Hepatocyte (in vitro differentiated cells): ENCODE measurements at regions not wholly inside any gene's neighbourhood (a gene's known extent, or its start where the extent isn't known, plus 50 kb on each side); places are given as distances from the start of the nearest gene placed in this dataset.

Source experiments
- CTCF ChIP-seq: fragments of 200-600 bp; sonication (generic); IDR thresholded peaks from 2 replicates; pipeline ENCODE4 v1.5.1; 2016; ENCODE audit warnings: antibody characterized with exemption, mild to moderate bottlenecking; ENCODE audit not compliant: poor library complexity
- EZH2phosphoT487 ChIP-seq: fragments of 200-600 bp; sonication (generic); IDR thresholded peaks from one replicate; pipeline ENCODE4 v1.6.1; 2018; ENCODE audit warnings: antibody characterized with exemption, mild to moderate bottlenecking, low read depth, moderate library complexity; ENCODE audit not compliant: unreplicated experiment, severe bottlenecking

GRCh38 chr16:6545329-6545728 is 787.3 kb upstream of the RBFOX1 start:
- TF ChIP-seq CTCF (no peak), EZH2phosphoT487 (no peak)
